Activated CD4-positive, alpha-beta T cell treated with anti-CD3 and anti-CD28 coated beads, Interleukin-2, amount 50 U/mL, for 16 hours (primary cell): ENCODE measurements at regions not wholly inside any gene's neighbourhood (a gene's known extent, or its start where the extent isn't known, plus 50 kb on each side); places are given as distances from the start of the nearest gene placed in this dataset.
"Not testable (repeated sequence)": the region's sequence is repeated elsewhere in the genome, so short reads cannot be mapped to it uniquely, and the experiment has no call there.

Experiments used
- DNase-seq: peaks from one replicate; pipeline ENCODE4 v3.0.0-alpha.2; 2020

DNA sequence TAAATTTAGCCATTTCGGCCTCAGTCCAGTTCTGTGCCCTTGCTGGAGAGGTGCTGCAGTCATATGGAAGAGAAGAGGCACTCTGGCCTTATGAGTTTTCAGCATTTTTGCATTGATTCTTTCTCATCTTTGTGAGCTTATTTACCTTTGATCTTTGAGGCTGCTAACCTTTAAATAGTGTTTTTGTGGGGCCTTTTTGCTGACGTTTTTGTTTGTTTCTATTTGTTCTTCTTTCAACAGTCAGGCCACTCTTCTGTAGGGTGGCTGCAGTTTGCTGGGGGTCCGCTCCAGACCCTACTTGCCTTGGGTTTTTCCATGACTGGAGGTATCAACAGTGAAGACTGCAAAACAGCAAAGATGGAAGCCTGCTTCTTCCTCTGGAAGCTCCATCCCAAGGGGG is 1951.7 kb upstream of the LRRTM1 start:
- DNase-seq, result no peak

DNA sequence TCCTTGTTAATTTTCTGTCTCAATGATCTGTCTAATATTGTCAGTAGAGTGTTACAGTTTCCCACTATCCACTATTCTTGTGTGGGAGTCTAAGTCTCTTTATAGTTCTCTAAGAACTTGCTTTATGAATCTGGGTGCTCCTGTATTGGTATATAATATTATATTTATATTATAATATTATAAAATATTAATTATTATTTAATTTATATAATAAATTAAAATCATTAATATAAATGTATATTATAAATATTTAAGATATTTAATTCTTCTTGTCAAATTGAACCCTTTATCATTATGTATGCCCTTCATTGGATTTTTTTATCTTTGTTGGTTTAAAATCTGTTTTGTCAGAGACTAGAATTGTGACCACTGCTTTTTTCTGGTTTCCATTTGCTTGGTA is 1950.2 kb upstream of the LRRTM1 start:
- DNase-seq, result no peak

DNA sequence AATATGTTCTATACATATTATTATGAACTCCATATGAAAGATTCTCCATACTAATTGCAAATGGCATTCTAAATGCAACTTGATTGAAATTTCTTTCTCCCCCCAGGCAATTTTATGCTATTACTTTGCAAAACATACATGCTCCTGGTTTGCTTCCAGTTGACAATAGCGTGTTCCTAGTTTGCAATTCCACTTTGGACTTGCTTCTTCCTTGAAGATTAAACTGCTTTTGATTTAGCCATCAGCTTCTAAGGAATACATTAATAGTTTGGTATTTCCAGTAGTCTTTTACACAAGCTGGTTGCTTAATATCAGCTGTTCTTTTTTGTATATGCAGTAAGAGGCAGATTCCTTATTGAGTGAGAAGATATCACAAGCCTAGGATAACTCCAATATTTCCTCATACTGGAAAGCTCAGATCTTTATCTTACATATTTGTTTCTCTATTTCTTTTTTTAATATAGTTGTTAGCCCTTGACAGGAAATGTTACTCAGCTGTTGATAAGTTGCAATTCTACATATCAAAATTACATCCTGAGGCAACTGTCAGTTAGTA is 1941.7 kb upstream of the LRRTM1 start:
- no peak for DNase-seq

DNA sequence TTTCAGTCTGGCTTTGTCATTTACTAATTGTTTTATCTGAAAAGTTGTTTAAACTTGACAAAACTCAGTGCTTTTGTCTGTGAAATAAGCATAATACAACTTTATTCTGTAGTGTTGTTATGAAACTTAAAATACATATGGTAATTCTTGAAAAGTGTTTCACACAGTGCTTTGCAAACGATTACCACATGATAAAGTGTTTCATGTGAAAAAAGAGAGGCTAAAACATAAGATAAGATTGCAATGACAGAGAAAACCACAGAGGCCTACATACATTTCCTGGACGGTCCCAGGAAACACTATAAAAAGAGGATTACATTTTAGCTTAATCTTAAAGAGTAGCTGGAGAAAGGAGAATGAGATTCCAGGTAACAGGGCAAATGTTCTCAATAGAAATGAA is 1934.6 kb upstream of the LRRTM1 start:
- DNase-seq, result no peak

DNA sequence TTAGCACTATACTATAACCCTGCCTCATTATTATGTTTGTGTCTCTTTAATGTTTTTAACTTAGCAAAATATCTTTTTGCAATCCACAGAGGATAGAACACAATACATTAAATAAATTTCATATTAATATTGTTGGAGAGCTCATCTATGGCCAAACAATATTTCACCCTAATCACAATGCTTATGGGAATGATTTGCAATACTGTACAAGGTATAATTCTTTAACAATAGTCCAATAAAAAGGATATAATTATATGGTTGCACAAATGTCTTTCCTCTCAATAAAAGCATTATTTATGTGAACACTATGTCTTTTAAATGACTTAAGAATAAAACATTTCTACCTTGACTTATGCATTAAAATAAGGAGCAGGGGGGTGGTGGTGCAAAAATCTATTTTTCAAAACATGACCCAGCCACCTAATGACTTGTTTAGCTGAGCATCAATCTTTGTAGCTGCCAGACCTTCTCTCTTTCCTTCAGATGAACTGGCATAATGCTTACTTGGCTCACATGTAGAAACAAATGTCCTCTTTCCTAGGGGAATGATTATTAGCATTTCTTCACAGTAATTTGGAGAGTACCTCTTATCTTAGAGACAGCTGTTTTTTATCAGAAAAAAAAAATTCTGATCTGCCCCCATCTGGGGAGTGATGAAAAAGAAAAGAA is 1933.6 kb upstream of the LRRTM1 start:
- DNase-seq, result no peak

DNA sequence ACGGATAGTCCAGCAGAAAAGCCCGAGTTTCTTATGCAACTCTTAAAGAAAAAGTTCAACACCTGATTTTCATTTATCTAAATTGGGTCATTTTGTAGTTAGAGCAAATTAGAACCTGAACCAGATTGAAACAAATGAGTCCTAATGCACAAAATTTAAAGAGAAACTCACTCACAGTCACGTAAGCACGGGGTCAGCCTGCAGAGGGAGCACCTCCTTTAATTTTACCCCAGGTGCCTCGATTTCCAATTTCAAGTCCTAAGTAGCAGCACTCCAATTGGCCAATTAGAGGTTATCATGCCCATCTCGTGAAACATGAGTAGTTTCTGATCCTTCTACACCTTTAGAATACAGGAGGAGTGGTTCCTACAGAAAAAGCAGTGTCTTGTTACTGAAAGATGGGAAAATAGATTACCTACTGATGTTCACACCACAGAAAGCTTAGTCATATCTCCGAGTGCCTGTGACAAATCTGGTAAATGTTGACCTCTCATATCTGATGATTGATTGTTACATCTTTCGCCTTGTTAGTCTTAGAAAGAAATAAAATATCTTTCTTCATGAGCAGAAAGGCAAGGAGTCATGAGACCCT is 1929.8 kb upstream of the LRRTM1 start:
- DNase-seq, result no peak

DNA sequence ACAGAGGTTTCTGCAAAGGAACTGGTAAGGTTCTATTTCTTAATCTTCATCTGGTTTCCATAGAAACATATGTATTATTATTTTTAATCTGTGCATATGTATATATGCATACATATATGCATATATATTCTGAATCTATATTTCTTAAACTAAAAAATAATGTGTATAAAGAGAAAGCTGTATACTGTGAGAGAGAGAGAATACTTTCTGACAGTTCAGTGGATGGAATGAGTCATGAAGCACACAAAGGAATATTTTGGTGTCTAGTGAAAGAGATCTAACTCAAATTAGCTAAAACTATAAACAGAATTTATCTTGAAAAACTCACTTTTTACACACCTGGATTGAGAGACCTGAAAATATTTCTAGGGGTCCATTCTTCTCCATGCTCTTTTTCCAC is 1929.3 kb upstream of the LRRTM1 start:
- no peak for DNase-seq

DNA sequence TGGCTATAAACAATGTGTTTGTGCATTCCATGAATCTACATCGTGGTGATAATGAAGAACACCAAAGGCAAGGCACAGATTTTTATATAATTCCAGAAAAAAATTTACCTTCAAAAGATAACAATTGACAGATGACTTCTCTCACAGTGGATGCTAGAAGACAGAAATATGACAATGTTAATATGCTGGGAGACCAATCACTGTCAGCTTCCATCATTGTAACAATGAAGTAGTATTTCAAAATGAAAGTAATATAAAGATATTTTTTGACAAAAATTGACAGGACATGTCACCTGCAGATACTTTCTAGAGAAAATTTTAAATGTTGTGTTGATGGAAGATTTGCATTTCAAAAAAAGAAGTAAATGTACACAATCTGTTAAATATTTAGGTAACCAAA is 1925.9 kb upstream of the LRRTM1 start:
- DNase-seq, result no peak

DNA sequence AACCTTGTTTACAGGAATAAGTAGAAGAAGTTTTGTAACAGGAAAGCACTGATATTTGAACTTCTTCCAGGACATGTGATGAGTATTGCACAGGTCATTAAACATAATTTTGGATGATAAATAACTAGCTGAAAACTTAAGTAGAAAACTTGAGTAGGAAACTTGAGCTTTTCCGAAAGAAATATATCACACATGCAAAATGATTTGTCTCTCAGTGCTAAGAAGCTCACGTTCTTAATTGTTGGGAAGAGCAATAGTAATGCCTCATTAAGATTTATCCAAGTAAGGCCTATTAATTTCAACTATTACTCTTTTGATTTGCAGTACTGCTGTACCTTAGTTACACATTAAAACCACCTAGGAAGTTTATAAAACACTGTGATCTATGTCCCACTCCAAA is 1921.9 kb upstream of the LRRTM1 start:
- DNase-seq, result no peak

DNA sequence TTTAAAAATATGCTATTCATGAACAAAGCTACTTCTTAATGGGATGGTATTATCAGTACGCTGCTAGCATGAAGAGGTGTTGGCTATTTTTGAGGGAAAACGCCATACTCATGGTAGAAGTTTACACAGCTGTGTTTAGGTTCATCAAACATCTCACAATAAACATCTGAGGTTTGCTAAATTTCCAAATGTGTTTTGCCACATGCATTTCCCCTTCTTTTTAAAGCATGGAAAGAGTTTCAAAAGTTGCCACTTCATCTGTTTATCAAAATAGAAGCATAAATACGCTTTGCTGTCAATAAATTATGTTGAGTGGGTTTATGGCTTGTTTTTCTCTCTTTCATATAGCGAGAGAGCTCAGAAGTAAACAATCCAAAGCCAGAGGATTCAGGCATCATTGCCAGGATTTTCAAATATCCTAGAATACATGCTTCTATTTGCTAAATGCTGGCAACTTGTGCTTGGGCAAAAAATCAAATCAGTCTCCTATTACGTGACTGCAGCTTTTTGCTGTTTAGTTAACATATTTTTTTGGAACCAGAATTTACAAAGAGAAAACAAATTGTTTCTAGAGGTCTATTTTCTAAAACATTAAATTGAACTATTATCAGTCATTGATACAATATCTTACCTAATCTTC is 1919.9 kb upstream of the LRRTM1 start:
- DNase-seq, result no peak

DNA sequence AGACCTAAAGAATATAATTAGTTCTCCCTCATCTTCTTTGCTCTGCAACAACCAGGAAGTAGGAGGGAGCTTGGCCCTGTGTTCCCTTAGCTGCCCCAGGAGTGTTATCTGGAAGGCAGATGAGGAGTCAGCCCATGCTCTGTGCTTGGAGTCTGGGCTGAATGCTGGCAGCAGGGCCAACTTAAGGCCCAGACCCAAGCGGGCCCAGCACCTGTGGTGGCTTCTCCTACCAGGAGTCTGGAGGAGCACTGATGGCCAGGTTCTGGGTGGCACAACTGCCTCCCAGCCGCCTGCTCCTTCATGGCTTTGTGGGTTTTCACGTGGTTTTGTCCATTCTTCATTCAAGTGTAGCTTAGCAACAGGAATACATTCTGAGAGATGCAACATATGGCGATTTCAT is 1910.7 kb upstream of the LRRTM1 start:
- no peak for DNase-seq

DNA sequence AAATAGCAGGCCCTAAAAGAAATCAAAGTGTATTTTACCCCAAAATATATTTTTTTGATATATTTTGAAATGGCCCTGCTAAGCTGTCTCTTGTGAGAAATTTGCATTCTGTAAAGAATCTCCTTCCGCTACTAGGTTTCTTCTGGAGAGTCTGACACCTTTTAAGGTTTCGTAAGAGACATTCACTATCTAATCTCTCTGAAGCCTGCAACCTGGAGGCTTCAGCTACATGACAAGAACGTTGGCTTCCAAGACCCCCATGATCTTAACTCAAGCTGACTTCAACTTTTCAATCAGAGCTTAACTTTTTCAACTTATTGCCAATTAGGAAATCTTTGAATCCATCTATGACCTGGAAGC is 1894.9 kb upstream of the LRRTM1 start:
- no peak for DNase-seq

DNA sequence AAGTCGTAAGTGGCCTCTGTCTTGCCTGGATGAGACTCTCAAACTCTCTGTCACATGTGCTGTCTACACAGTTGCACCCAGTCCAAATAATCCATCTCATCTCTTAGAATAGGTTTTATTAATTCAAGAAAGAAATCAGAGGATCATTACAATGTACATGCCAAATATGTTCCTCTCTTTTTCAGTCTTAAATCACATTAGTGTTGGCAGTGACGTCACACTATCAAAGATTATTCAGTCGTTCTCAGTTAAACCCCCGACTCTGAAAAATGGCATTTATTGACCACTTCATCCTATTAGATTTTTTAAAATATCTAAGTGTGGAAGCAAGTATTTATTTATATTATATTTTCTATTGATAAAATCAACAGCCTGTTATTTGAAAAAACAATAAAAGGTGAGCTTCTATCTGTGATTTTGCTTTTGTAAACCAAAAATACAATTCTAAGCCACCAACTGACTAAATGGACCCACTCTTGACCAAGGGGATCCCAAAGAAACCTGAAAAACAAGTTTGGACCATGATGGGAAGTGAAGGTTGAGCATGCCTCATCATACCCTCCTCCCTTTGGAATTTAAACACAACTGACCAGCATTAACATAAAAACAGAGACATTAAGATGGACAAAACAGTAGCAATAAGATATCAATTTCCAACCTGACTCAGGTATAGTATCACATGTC is 1894.4 kb upstream of the LRRTM1 start:
- DNase-seq, result no peak

DNA sequence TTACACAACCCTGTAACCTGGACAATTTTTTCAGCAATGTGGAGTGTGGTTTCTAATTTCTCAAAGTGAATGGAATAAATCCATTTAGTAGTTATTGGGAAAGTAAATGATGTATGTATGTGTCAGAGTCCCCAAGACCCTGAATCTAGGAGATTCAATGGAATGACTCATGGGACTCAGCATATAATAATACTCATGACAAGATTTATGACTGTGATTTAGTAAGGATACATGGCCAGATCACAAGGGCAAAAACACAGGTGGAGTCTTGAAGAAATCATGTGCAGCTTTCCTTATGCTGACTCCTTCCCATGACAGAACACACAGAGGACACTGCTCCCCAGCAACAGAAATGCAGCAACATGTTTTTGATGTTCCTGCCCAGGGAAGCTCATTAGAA is 1877.7 kb upstream of the LRRTM1 start:
- no peak for DNase-seq

DNA sequence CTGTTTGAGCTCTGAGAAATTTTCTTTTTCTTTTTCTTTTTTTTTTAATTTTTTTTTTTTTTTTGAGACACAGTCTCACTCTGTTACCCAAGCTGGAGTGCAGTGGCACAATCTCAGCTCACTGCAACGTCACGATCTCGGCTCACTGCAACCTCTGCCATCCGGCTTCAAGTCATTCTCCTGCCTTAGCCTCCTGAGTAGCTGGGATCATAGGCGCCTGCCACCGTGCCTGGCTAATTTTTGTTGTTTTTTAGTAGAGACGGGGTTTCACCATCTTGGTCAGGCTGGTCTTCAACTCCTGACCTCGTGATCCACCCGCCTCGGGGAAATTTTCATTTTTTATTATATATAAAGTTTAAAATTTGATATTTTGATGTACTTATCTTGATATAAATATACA is 1870.7 kb upstream of the LRRTM1 start:
- DNase-seq, result not testable (repeated sequence)

DNA sequence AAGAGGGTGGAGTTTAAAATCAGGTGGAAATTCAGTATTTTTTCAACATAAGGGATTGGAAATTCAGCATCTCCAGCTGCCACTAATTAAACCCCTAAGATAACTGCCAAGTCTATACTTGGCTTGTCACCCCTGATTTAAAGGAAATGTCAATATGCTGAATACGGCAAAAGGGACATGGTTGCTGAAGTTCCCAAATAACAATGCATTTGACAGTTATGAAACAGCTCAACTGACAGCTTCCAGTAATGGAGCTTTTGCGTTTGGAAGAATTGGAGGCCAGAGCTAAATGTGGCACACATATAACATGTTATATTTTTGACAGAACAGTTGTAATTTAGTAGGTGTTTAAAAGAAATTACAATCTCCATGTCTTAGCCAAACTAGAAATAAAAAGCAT is 1867.9 kb upstream of the LRRTM1 start:
- no peak for DNase-seq

DNA sequence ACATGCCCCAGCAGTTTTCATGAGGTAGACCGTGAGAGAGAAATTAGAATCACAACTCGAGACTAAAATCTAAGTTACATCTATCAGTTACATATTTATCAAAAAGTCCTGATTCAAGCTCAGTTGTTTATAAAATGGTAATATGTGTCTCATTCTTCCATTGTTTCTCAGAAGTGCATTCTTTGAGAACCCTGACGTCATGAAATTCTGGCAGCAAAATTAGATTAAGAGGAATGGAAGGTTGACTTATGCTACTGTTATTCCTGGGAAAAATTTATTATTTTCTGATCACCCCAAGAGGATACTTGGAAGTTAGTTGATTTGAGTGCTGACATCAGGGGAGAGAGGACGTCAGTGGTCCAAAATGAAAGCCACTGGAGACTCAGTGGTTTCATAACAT is 1864.8 kb upstream of the LRRTM1 start:
- no peak for DNase-seq

DNA sequence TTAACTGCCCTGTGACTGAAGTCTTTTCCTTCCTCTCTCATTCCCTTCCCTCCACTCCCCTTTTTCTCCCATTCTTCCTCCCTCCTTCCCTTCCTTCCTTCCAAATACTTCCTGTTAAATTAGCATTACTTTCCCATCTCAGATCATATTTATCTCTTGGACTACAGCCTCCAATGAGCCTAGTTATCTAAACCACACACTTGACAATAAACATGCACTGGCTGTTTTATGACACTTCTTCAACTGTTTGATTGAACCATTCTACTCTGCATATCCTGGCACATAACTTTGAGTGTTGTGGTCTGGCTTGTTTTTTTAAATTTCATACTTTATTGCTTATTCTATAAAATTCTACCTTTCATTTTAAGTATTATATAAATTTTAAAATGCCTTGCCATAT is 1860.8 kb upstream of the LRRTM1 start:
- DNase-seq, result no peak

DNA sequence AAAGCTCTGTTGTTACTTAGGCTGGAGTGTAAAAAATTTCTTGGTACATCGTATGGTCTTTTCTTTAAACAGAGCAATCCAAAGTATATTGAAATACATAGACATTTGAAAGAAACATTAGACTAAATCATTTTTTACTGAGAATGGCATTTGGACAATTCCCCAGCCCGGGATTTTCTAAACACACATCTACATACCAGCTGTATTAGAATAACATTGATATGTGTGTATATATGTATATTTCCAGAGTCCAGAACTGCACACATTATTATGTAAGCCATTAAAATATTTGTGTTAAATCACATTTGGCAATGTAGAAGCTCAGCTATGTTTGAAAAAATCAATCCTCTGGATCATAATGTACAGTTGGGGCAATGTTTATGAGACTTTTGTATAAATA is 1853.6 kb upstream of the LRRTM1 start:
- no peak for DNase-seq

DNA sequence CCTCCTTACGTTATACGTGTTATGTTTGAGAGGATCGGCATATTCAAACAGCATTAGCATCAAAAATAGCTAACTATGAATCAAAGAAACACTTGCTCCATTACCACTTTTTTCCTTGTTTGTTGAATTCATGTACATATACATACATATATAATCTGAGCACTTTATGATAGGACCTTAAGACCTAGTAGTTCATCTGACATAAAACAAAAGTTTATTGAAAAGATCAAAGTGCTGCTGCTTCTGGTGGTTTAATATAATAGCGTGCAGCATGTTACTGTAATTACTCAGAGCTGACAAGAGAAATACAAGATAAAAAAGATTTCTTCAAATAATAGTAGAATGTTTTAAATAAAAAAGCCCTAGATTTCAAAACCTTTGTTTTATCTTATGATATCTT is 1850.9 kb upstream of the LRRTM1 start:
- no peak for DNase-seq

DNA sequence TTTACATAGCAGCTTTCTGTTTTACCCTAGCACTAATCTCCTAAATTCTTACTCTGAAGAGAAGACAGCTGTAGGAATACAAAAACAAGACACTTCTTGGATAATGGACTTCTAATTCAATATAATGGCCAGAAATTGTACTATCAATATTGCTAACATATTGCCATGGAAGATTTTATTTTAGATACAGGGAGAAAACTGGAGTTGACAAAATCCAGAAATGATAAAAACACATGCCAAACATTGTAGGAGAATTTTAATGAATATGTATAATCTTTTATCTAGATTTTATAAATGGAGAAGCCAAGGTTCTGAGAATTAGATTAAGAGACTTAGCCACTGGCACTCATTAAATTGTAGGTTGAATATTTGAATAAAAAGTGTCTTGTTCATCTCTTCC is 1838.8 kb upstream of the LRRTM1 start:
- no peak for DNase-seq

DNA sequence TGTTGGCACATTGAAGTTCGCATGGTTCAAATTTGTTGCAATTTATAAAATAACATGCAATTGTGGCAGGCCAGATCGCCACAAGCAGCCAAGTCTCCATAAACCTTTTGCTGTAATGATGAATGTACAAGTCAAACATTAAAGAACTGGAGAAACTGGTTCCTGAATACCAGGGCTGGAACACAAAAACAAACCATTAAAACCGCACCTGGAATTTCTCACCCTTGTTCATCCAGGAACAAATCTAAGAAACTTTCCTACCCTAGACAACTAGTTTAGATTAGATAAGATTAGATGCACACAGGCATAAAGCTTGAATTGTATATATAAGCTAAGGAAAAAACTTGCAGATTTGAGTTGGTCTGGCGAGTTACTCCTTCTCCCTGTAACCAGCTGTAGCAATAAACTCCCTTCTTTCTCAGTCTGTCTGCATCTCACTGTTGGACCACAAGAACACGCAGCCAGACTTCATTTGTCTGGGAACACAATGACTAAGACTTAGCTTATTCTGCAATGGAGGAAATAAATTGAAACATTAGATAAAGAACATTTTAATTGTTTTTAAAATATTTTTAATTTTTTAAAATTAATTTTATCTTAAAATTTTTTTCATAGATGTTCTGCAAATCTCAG is 1835.5 kb upstream of the LRRTM1 start:
- no peak for DNase-seq

DNA sequence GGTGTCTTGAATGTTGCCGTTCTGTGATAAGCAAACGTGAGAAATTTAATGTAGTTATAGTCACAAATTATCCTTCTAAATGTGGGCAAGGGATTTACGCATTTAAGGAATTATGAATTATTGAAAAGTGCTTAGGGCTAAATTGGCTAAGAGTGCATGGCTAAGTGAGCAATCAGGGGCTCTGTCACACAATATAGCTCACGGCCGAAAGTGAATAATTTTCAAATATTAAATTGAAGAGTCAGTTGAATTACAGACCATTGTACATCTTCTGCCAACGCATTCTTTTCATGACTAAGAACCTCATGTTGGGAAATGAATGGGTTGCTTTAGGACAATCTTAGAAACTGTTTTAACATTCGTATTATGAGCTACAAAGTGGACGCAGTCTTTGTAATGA is 1832.9 kb upstream of the LRRTM1 start:
- DNase-seq, result no peak

DNA sequence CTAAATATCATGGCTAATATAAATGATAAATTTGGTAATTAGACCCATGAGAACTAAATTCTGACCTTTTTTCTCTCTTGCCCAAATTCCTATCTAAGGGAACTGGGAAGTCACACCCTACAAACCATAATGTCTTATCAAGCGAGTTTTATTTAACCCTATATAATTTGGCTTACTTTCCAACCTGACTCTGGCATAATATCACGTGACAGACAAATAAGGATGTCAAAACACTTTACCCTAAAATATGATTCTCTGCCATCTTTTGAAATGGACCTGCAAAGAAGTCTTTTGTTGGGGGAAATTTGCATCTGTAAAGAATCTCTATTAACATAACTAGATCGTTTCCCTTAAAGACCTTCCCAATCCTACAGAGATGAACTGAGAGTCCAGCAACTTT is 1823.5 kb upstream of the LRRTM1 start:
- no peak for DNase-seq
